Calu3 (cell line): ENCODE measurements at regions not wholly inside any gene's neighbourhood (a gene's known extent, or its start where the extent isn't known, plus 50 kb on each side); places are given as distances from the start of the nearest gene placed in this dataset.

Experiments
- BruUV-seq: library from RNA; stranded (reverse); fragments of 400-500 nt; replicated peaks from 2 replicates; lab custom pipeline; 2021; lab: Mats Ljungman, UMichigan
- CTCF ChIA-PET: fragments of 300-600 bp; sonication (Branson Sonifier 250); formaldehyde crosslinking; loops from one replicate; lab custom pipeline; 2022; ENCODE audit warnings: antibody characterized with exemption; lab: Charles Lee
- DNase-seq: peaks from one replicate; pipeline ENCODE4 v3.0.0; 2022
- H3K27ac Mint-ChIP-seq: one replicate; pipeline ENCODE4 v1.8.0; 2022; ENCODE audit warnings: mixed read lengths; ENCODE audit not compliant: unreplicated experiment
- H3K27me3 Mint-ChIP-seq: one replicate; pipeline ENCODE4 v1.8.0; 2022; ENCODE audit warnings: mixed read lengths; ENCODE audit not compliant: unreplicated experiment
- H3K36me3 Mint-ChIP-seq: one replicate; pipeline ENCODE4 v1.8.0; 2022; ENCODE audit warnings: mild to moderate bottlenecking, moderate library complexity, mixed read lengths; ENCODE audit not compliant: insufficient read depth, unreplicated experiment
- H3K4me1 Mint-ChIP-seq: one replicate; pipeline ENCODE4 v1.8.0; 2022; ENCODE audit warnings: mild to moderate bottlenecking, low read depth, mixed read lengths; ENCODE audit not compliant: unreplicated experiment
- H3K4me3 Mint-ChIP-seq: one replicate; pipeline ENCODE4 v1.8.0; 2022; ENCODE audit warnings: mild to moderate bottlenecking, low read depth, moderate library complexity, mixed read lengths; ENCODE audit not compliant: unreplicated experiment
- H3K9me3 Mint-ChIP-seq: one replicate; pipeline ENCODE4 v1.8.0; 2022; ENCODE audit warnings: low read depth, mixed read lengths; ENCODE audit not compliant: unreplicated experiment
- CTCF ChIP-seq: fragments of 200-600 bp; IDR thresholded peaks from one replicate; pipeline ENCODE4 v1.8.0; 2022; ENCODE audit warnings: antibody characterized with exemption; ENCODE audit not compliant: unreplicated experiment
- intact Hi-C: fragments of 100-400 bp; cut with micrococcal nuclease; formaldehyde crosslinking; loops from one replicate; pipeline ENCODE4 v1.10.0; 2022; ENCODE audit not compliant: unreplicated experiment

- Mint-ChIP-seq H3K9me3 (no peaks in the 10 kb centered on the region), H3K4me1 (no peaks in the 10 kb centered on the region), H3K36me3 (no peaks in the 10 kb centered on the region), H3K27me3 (no peaks in the 10 kb centered on the region), H3K27ac (no peak overlapping the region), H3K4me3 (no peak overlapping the region)
- TF ChIP-seq CTCF = no peak
- CTCF ChIA-PET = no interaction called here
- intact Hi-C loops = no loop called here
- no TSS peak for BruUV-seq
- no peak for DNase-seq
These were observed 108.5 kb upstream of the HIVEP1 start for GRCh38 chr6:11903645-11904044.

GRCh38 chr6:11902527-11902926, 109.6 kb upstream of the HIVEP1 start:
- no peak for DNase-seq
- H3K4me3 Mint-ChIP-seq = no peak overlapping the region
- H3K36me3 Mint-ChIP-seq = no peaks in the 10 kb centered on the region
- no TSS peak for BruUV-seq
- H3K4me1 Mint-ChIP-seq = no peaks in the 10 kb centered on the region
- intact Hi-C loops = no loop called here
- no peak for TF ChIP-seq CTCF
- no peak overlapping the region for H3K27ac Mint-ChIP-seq
- CTCF ChIA-PET = no interaction called here
- H3K9me3 Mint-ChIP-seq = no peaks in the 10 kb centered on the region
- no peaks in the 10 kb centered on the region for H3K27me3 Mint-ChIP-seq

- TF ChIP-seq CTCF = no peak
- H3K27ac Mint-ChIP-seq = no peak overlapping the region
- no peak for DNase-seq
- no TSS peak for BruUV-seq
- H3K9me3 Mint-ChIP-seq = no peaks in the 10 kb centered on the region
- H3K4me3 Mint-ChIP-seq = no peak overlapping the region
- intact Hi-C loops = no loop called here
- no peaks in the 10 kb centered on the region for H3K27me3 Mint-ChIP-seq
- no peaks in the 10 kb centered on the region for H3K36me3 Mint-ChIP-seq
- CTCF ChIA-PET = no interaction called here
- no peaks in the 10 kb centered on the region for H3K4me1 Mint-ChIP-seq
These were observed 111.2 kb upstream of the HIVEP1 start for GRCh38 chr6:11900662-11901598.

GRCh38 chr6:11899645-11900044, 112.5 kb upstream of the HIVEP1 start:
- Mint-ChIP-seq H3K9me3 (no peaks in the 10 kb centered on the region), H3K27me3 (no peaks in the 10 kb centered on the region), H3K4me1 (no peaks in the 10 kb centered on the region), H3K4me3 (no peak overlapping the region), H3K36me3 (no peaks in the 10 kb centered on the region), H3K27ac (no peak overlapping the region)
- intact Hi-C loops = no loop called here
- CTCF ChIA-PET = interaction anchor here (0.5 kb wide), 1 partner anchor 37 kb away, joined by 9 read pairs; no protein-coding TSS in a partner anchor
- DNase-seq = no peak
- no TSS peak for BruUV-seq
- no peak for TF ChIP-seq CTCF
